ENCODE measurements at regions not wholly inside any gene's neighbourhood (a gene's known extent, or its start where the extent isn't known, plus 50 kb on each side); places are given as distances from the start of the nearest gene placed in this dataset.

DNA sequence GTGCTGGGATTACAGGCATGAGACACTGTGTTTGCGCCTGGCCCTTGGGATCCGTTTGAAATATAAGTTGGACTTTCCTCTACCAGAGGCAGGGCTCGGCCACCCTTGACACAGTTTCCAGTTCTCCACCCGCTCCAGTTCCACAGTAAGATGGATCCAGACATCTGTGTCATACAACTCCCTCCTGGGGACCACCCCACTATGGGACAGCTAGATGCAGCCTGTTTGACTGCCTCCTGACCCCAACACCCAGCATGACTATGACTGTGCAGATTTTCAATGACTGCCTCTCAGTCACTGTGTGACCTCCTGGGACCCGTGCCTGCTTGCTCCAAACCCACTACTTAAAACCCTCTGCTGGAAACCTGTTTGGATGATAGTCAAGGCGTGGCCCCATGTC lies 166.7 kb downstream of the IRF8 start:
- Mint-ChIP-seq H3K4me1 (peaks cover 2% of the 10 kb centered on the region), H3K36me3 (no peaks in the 10 kb centered on the region), H3K4me3 (no peak overlapping the region), H3K9me3 (peaks cover 0 to 2% (median 0%) of the 10 kb centered on the region in 7 donors), H3K27ac (no peak overlapping the region), H3K27me3 (ENCODE audit: low read depth in 3 of 3) (peaks cover 7 to 16% (median 15%) of the 10 kb centered on the region in 3 donors)
- Histone ChIP-seq H3K27ac (ENCODE audit: low read depth in 1 of 2, low read length in 2 of 2) (no peak overlapping the region), H3K4me2 (replicated peaks; ENCODE audit: extremely low read depth, low read length, poor library complexity, severe bottlenecking) (no peak overlapping the region), H3K4me3 (replicated peaks in 1 of 3; ENCODE audit: low read depth in 2 of 3, low read length in 3 of 3) (no peak overlapping the region), H3K4me1 (ENCODE audit: control insufficient read depth in 1 of 2, insufficient read depth in 2 of 2, low read length in 2 of 2) (no peaks in the 10 kb centered on the region), H2AFZ (ENCODE audit: insufficient read depth, low read depth, low read length, poor library complexity, severe bottlenecking) (no peak overlapping the region), H3K36me3 (replicated peaks in 1 of 2; ENCODE audit: control insufficient read depth in 1 of 2, insufficient read depth in 2 of 2, low read length in 2 of 2) (no peaks in the 10 kb centered on the region), H3K9ac (ENCODE audit: insufficient read depth, low read length, poor library complexity, severe bottlenecking) (no peak overlapping the region), H3K9me3 (replicated peaks in 1 of 2; ENCODE audit: control insufficient read depth in 1 of 2, insufficient read depth in 1 of 2, low read length in 2 of 2) (no peaks in the 10 kb centered on the region), H3K79me2 (ENCODE audit: insufficient read depth, low read length) (no peaks in the 10 kb centered on the region), H4K20me1 (ENCODE audit: insufficient read depth, low read length) (no peaks in the 10 kb centered on the region), H3K27me3 (ENCODE audit: control insufficient read depth in 2 of 2, insufficient read depth in 2 of 2, low read length in 2 of 2) (peaks cover 0 to 10% of the 10 kb centered on the region in 2 donors)
- intact Hi-C loops (cut with micrococcal nuclease), result no loop called here
- 83% methylated on average over 6 of the region's 6 CpGs for WGBS (ENCODE audit: insufficient coverage)
- DNase-seq, result no peak
- no peak for TF ChIP-seq CTCF (IDR thresholded peaks at IDR 0.05)

GRCh38 chr16:86066811-86067210 lies 167.8 kb downstream of the IRF8 start:
- DNase-seq, result no peak
- Histone ChIP-seq H3K27me3 (ENCODE audit: control insufficient read depth in 2 of 2, insufficient read depth in 2 of 2, low read length in 2 of 2) (peaks cover 0 to 10% of the 10 kb centered on the region in 2 donors), H3K4me1 (ENCODE audit: control insufficient read depth in 1 of 2, insufficient read depth in 2 of 2, low read length in 2 of 2) (no peaks in the 10 kb centered on the region), H3K4me2 (replicated peaks; ENCODE audit: extremely low read depth, low read length, poor library complexity, severe bottlenecking) (no peak overlapping the region), H4K20me1 (ENCODE audit: insufficient read depth, low read length) (no peaks in the 10 kb centered on the region), H3K9me3 (replicated peaks in 1 of 2; ENCODE audit: control insufficient read depth in 1 of 2, insufficient read depth in 1 of 2, low read length in 2 of 2) (no peaks in the 10 kb centered on the region), H2AFZ (ENCODE audit: insufficient read depth, low read depth, low read length, poor library complexity, severe bottlenecking) (no peak overlapping the region), H3K36me3 (replicated peaks in 1 of 2; ENCODE audit: control insufficient read depth in 1 of 2, insufficient read depth in 2 of 2, low read length in 2 of 2) (no peaks in the 10 kb centered on the region), H3K79me2 (ENCODE audit: insufficient read depth, low read length) (no peaks in the 10 kb centered on the region), H3K9ac (ENCODE audit: insufficient read depth, low read length, poor library complexity, severe bottlenecking) (no peak overlapping the region), H3K27ac (ENCODE audit: low read depth in 1 of 2, low read length in 2 of 2) (no peak overlapping the region), H3K4me3 (replicated peaks in 1 of 3; ENCODE audit: low read depth in 2 of 3, low read length in 3 of 3) (no peak overlapping the region)
- 94% methylated on average over 12 of the region's 17 CpGs for WGBS (ENCODE audit: insufficient coverage)
- Mint-ChIP-seq H3K9me3 (peaks cover 0 to 2% (median 0%) of the 10 kb centered on the region in 7 donors), H3K4me3 (no peak overlapping the region), H3K4me1 (no peaks in the 10 kb centered on the region), H3K36me3 (no peaks in the 10 kb centered on the region), H3K27me3 (ENCODE audit: low read depth in 3 of 3) (peaks cover 7 to 17% (median 15%) of the 10 kb centered on the region in 3 donors), H3K27ac (no peak overlapping the region)
- intact Hi-C loops (cut with micrococcal nuclease), result no loop called here
- no peak for TF ChIP-seq CTCF (IDR thresholded peaks at IDR 0.05)
